ENCODE measurements at regions not wholly inside any gene's neighbourhood (a gene's known extent, or its start where the extent isn't known, plus 50 kb on each side); places are given as distances from the start of the nearest gene placed in this dataset.

DNA sequence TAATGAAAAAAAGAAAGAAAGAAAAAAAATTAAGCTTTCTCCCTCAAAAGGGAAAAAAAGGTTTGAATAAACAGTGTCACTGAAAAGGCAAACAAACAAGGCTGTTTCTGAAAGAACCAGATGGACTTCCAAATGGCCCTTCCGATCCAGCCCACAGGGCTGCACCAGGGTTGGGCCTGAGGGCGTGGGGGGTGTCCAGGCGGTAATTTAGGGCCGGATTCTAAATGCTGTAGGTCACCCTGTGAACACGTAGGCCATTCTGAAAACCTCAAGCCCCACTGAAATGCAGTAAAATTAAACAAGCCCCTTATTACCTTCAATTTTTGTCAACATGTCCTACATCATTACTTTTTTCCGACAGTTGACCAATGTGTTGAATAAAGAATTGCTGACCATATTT is 132.1 kb downstream of the HSD17B3 start:
- Histone ChIP-seq H3K4me2 (ENCODE audit: low read length) (no peak overlapping the region), H3K4me1 (ENCODE audit: control insufficient read depth, low read length) (no peaks in the 10 kb centered on the region), H3K36me3 (ENCODE audit: control insufficient read depth, low read length) (no peaks in the 10 kb centered on the region), H3K9me2 (replicated peaks; ENCODE audit: control insufficient read depth, low read length) (no peaks in the 10 kb centered on the region), H4K20me1 (ENCODE audit: control insufficient read depth, insufficient read depth, low read depth, low read length) (no peaks in the 10 kb centered on the region), H3K27ac (ENCODE audit: low read depth, low read length) (no peak overlapping the region), H3K4me3 (ENCODE audit: low read length) (no peak overlapping the region), H3K79me2 (ENCODE audit: control insufficient read depth, low read length) (no peaks in the 10 kb centered on the region), H3F3A (ENCODE audit: control insufficient read depth, insufficient read depth) (no peaks in the 10 kb centered on the region), H3K9me3 (ENCODE audit: control insufficient read depth, insufficient read depth, low read length) (no peaks in the 10 kb centered on the region), H3K27me3 (ENCODE audit: control insufficient read depth, low read length) (no peaks in the 10 kb centered on the region)
- TF ChIP-seq EZH2phosphoT487 (IDR thresholded peaks at IDR 0.05; ENCODE audit: borderline replicate concordance, low read length): no peak
- TF ChIP-seq, protein P1, sequence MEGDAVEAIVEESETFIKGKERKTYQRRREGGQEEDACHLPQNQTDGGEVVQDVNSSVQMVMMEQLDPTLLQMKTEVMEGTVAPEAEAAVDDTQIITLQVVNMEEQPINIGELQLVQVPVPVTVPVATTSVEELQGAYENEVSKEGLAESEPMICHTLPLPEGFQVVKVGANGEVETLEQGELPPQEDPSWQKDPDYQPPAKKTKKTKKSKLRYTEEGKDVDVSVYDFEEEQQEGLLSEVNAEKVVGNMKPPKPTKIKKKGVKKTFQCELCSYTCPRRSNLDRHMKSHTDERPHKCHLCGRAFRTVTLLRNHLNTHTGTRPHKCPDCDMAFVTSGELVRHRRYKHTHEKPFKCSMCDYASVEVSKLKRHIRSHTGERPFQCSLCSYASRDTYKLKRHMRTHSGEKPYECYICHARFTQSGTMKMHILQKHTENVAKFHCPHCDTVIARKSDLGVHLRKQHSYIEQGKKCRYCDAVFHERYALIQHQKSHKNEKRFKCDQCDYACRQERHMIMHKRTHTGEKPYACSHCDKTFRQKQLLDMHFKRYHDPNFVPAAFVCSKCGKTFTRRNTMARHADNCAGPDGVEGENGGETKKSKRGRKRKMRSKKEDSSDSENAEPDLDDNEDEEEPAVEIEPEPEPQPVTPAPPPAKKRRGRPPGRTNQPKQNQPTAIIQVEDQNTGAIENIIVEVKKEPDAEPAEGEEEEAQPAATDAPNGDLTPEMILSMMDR (IDR thresholded peaks at IDR 0.05; ENCODE audit: low read depth, low read length, poor library complexity, severe bottlenecking): no peak

DNA sequence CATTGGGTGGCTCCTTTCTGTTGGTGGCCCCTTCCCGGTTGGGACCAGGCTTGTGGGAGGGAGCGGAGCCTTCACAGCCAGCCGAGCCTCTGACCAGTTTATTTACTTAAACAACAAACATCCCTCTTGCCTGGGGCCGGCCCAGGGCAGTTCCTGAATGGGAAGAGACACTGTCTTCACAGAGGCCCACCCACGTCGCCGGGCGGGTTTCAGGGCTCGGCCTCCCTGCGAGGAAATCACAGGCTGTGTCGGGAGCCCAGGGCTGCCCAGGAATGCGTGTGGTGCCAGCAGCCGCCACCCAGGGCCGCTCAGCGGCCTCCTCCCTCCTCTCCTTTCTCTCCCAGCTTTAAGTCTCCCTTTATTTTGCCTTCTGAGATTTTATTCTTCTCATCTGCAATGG is 132.5 kb downstream of the HSD17B3 start:
- H3K4me2 ChIP-seq (ENCODE audit: low read length): no peak overlapping the region
- no peaks in the 10 kb centered on the region for H3K36me3 ChIP-seq (ENCODE audit: control insufficient read depth, low read length)
- TF ChIP-seq, protein P1 (IDR thresholded peaks at IDR 0.05; ENCODE audit: low read depth, low read length, poor library complexity, severe bottlenecking): no peak
- no peak for TF ChIP-seq EZH2phosphoT487 (IDR thresholded peaks at IDR 0.05; ENCODE audit: borderline replicate concordance, low read length)
- H3K27me3 ChIP-seq (ENCODE audit: control insufficient read depth, low read length): no peaks in the 10 kb centered on the region
- H3K9me2 ChIP-seq (replicated peaks; ENCODE audit: control insufficient read depth, low read length): no peaks in the 10 kb centered on the region
- H4K20me1 ChIP-seq (ENCODE audit: control insufficient read depth, insufficient read depth, low read depth, low read length): no peaks in the 10 kb centered on the region
- H3F3A ChIP-seq (ENCODE audit: control insufficient read depth, insufficient read depth): no peaks in the 10 kb centered on the region
- H3K4me1 ChIP-seq (ENCODE audit: control insufficient read depth, low read length): no peaks in the 10 kb centered on the region
- no peaks in the 10 kb centered on the region for H3K79me2 ChIP-seq (ENCODE audit: control insufficient read depth, low read length)
- H3K9me3 ChIP-seq (ENCODE audit: control insufficient read depth, insufficient read depth, low read length): no peaks in the 10 kb centered on the region
- no peak overlapping the region for H3K27ac ChIP-seq (ENCODE audit: low read depth, low read length)
- no peak overlapping the region for H3K4me3 ChIP-seq (ENCODE audit: low read length)

GRCh38 chr9:96168882-96169281 is 133.1 kb downstream of the HSD17B3 start:
- H3F3A ChIP-seq (ENCODE audit: control insufficient read depth, insufficient read depth): no peaks in the 10 kb centered on the region
- no peaks in the 10 kb centered on the region for H3K27me3 ChIP-seq (ENCODE audit: control insufficient read depth, low read length)
- no peaks in the 10 kb centered on the region for H3K9me2 ChIP-seq (replicated peaks; ENCODE audit: control insufficient read depth, low read length)
- H3K27ac ChIP-seq (ENCODE audit: low read depth, low read length): no peak overlapping the region
- H3K9me3 ChIP-seq (ENCODE audit: control insufficient read depth, insufficient read depth, low read length): no peaks in the 10 kb centered on the region
- no peaks in the 10 kb centered on the region for H3K79me2 ChIP-seq (ENCODE audit: control insufficient read depth, low read length)
- H3K4me2 ChIP-seq (ENCODE audit: low read length): no peak overlapping the region
- no peaks in the 10 kb centered on the region for H3K4me1 ChIP-seq (ENCODE audit: control insufficient read depth, low read length)
- no peaks in the 10 kb centered on the region for H4K20me1 ChIP-seq (ENCODE audit: control insufficient read depth, insufficient read depth, low read depth, low read length)
- no peaks in the 10 kb centered on the region for H3K36me3 ChIP-seq (ENCODE audit: control insufficient read depth, low read length)
- no peak overlapping the region for H3K4me3 ChIP-seq (ENCODE audit: low read length)
- TF ChIP-seq EZH2phosphoT487 (IDR thresholded peaks at IDR 0.05; ENCODE audit: borderline replicate concordance, low read length): no peak
- TF ChIP-seq, protein P1 (IDR thresholded peaks at IDR 0.05; ENCODE audit: low read depth, low read length, poor library complexity, severe bottlenecking): no peak

- H3K36me3 ChIP-seq (ENCODE audit: control insufficient read depth, low read length): no peaks in the 10 kb centered on the region
- H3K79me2 ChIP-seq (ENCODE audit: control insufficient read depth, low read length): no peaks in the 10 kb centered on the region
- no peak overlapping the region for H3K27ac ChIP-seq (ENCODE audit: low read depth, low read length)
- H3K9me3 ChIP-seq (ENCODE audit: control insufficient read depth, insufficient read depth, low read length): no peaks in the 10 kb centered on the region
- H3K27me3 ChIP-seq (ENCODE audit: control insufficient read depth, low read length): no peaks in the 10 kb centered on the region
- no peaks in the 10 kb centered on the region for H3K9me2 ChIP-seq (replicated peaks; ENCODE audit: control insufficient read depth, low read length)
- H3K4me3 ChIP-seq (ENCODE audit: low read length): no peak overlapping the region
- H3K4me2 ChIP-seq (ENCODE audit: low read length): no peak overlapping the region
- TF ChIP-seq EZH2phosphoT487 (IDR thresholded peaks at IDR 0.05; ENCODE audit: borderline replicate concordance, low read length): no peak
- TF ChIP-seq, protein P1 (IDR thresholded peaks at IDR 0.05; ENCODE audit: low read depth, low read length, poor library complexity, severe bottlenecking): no peak
- H3F3A ChIP-seq (ENCODE audit: control insufficient read depth, insufficient read depth): no peaks in the 10 kb centered on the region
- no peaks in the 10 kb centered on the region for H4K20me1 ChIP-seq (ENCODE audit: control insufficient read depth, insufficient read depth, low read depth, low read length)
- H3K4me1 ChIP-seq (ENCODE audit: control insufficient read depth, low read length): no peaks in the 10 kb centered on the region
Observed at GRCh38 chr9:96167011-96167410, 135.0 kb downstream of the HSD17B3 start.

All from DOHH2 (cell line).